ENCODE measurements at regions not wholly inside any gene's neighbourhood (a gene's known extent, or its start where the extent isn't known, plus 50 kb on each side); places are given as distances from the start of the nearest gene placed in this dataset.
"Not testable (repeated sequence)": the region's sequence is repeated elsewhere in the genome, so short reads cannot be mapped to it uniquely, and the experiment has no call there.

DNA sequence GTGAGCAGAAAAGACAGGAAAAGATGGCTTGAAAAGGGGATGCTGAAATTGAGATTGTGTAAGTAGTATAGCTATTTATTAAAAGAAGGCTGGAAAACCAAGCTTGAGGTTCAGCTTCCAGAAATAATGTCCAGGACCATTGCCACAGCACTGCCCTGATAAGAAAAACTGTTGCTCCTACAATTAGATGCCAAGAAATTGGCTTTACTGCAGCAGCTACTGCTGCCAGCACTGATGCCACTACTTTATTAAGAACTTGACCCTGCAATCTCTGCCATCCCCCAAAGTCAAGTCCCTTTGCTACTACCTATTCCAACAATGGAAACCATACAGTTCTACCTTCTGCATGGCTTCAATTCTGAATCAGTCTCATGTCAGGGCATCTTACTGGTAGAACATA, 130.0 kb upstream of the VAMP7 start:
- no peak overlapping the region for H3K27ac Mint-ChIP-seq
- H3K4me3 Mint-ChIP-seq = no peak overlapping the region
- no peaks in the 10 kb centered on the region for H3K4me1 Mint-ChIP-seq (ENCODE audit: low read depth in 2 of 2)
- H3K9me3 Mint-ChIP-seq = peaks cover 0 to 3% of the 10 kb centered on the region in 2 donors
- no peaks in the 10 kb centered on the region for H3K27me3 Mint-ChIP-seq
- DNase-seq (no peak), ATAC-seq (replicated peaks) (no peak)
- H3K36me3 Mint-ChIP-seq (ENCODE audit: insufficient read depth) = no peaks in the 10 kb centered on the region

- Mint-ChIP-seq H3K4me1 (ENCODE audit: low read depth in 2 of 2) (no peaks in the 10 kb centered on the region), H3K9me3 (peaks cover 0 to 5% of the 10 kb centered on the region in 2 donors), H3K27me3 (no peaks in the 10 kb centered on the region), H3K36me3 (ENCODE audit: insufficient read depth) (no peaks in the 10 kb centered on the region), H3K4me3 (no peak overlapping the region), H3K27ac (no peak overlapping the region)
- no peak for DNase-seq
- no peak for ATAC-seq (replicated peaks)
Observed at GRCh38 chrX:155747520-155747919, 133.6 kb upstream of the VAMP7 start.

GRCh38 chrX:155745792-155746191, 133.0 kb upstream of the TMLHE start:
- no peak for DNase-seq
- Mint-ChIP-seq H3K27ac (no peak overlapping the region), H3K9me3 (peaks cover 8 to 10% of the 10 kb centered on the region in 2 donors), H3K27me3 (peaks cover 0 to 9% of the 10 kb centered on the region in 2 donors), H3K4me1 (ENCODE audit: low read depth in 2 of 2) (no peaks in the 10 kb centered on the region), H3K4me3 (no peak overlapping the region), H3K36me3 (ENCODE audit: insufficient read depth) (no peaks in the 10 kb centered on the region)
- ATAC-seq (replicated peaks) = no peak

DNA sequence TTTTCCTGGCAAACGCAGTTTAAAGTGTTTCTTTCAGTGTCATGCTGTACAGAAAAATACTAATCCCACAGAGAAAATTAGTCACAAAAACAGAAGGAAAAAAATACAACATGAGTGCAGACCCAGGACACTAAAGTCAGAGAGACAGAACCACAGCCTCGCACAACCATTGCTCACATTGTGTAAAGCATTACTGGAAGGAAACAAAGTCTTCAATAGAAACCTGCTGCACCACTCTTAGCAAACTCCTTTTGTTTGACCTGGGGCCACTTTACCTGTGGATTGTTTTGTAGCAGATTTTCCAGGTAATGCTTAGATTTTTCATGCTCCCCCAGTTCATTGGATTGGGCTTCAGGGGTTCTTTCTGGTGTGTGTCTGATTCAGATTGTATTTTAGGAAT, 131.8 kb upstream of the TMLHE start:
- Mint-ChIP-seq H3K4me1 (ENCODE audit: low read depth in 2 of 2) (no peaks in the 10 kb centered on the region), H3K36me3 (ENCODE audit: insufficient read depth) (no peaks in the 10 kb centered on the region), H3K4me3 (no peak overlapping the region), H3K27ac (no peak overlapping the region), H3K9me3 (peaks cover 9 to 13% of the 10 kb centered on the region in 2 donors), H3K27me3 (peaks cover 0 to 11% of the 10 kb centered on the region in 2 donors)
- DNase-seq = no peak
- no peak for ATAC-seq (replicated peaks)

DNA sequence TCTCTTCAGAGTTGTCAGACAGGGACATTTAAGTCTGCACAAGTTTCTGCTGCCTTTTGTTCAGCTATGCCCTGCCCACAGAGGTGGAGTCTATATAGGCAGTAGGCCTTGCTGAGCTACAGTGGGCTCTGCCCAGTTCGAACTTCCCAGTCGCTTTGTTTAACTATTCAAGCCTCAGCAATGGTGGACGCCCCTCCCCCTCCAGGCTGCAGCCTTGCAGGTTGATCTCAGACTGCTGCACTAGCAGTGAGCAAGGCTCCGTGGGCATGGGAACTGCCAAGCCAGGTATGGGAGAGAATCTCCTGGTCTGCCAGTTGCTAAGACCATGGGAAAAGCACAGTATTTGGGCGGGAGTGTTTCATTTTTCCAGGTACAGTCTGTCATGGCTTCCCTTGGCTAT, 115.6 kb upstream of the TMLHE start:
- H3K4me3 Mint-ChIP-seq; H3K9me3 Mint-ChIP-seq; H3K36me3 Mint-ChIP-seq (ENCODE audit: insufficient read depth); DNase-seq; H3K27me3 Mint-ChIP-seq; ATAC-seq (replicated peaks); H3K27ac Mint-ChIP-seq; H3K4me1 Mint-ChIP-seq (ENCODE audit: low read depth in 2 of 2): not testable (repeated sequence)

- Mint-ChIP-seq H3K4me3 (no peak overlapping the region), H3K36me3 (ENCODE audit: insufficient read depth) (no peaks in the 10 kb centered on the region), H3K4me1 (ENCODE audit: low read depth in 2 of 2) (no peaks in the 10 kb centered on the region), H3K9me3 (peaks cover 4 to 22% of the 10 kb centered on the region in 2 donors), H3K27ac (no peak overlapping the region), H3K27me3 (no peaks in the 10 kb centered on the region)
- ATAC-seq (replicated peaks) = no peak
- DNase-seq = no peak
Observed at GRCh38 chrX:155718972-155719586, 106.3 kb upstream of the TMLHE start.

DNA sequence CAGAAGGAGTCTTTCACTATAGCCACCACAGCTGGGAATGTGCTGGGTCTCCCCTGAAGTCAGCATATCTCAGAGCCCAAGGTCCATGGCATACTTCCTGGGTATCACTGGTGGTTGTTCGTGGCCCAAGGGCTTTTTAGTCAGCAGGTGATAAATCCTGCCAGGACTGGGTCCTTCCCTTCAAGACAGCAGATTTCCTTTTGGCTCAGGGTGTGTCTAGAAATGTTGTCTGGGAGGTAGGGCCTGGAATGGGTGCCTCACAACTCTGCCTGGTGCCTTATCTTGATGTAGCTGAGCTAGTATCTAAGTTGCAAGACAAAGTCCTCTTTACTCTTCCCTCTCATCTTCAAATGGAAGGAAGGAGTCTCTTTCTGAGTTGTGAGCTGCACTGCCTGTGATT, 102.4 kb upstream of the TMLHE start:
- H3K36me3 Mint-ChIP-seq (ENCODE audit: insufficient read depth) = no peaks in the 10 kb centered on the region
- no peak for ATAC-seq (replicated peaks)
- H3K4me1 Mint-ChIP-seq (ENCODE audit: low read depth in 2 of 2) = no peaks in the 10 kb centered on the region
- DNase-seq = no peak
- peaks cover 12 to 26% of the 10 kb centered on the region in 2 donors for H3K9me3 Mint-ChIP-seq
- no peak overlapping the region for H3K27ac Mint-ChIP-seq
- no peaks in the 10 kb centered on the region for H3K27me3 Mint-ChIP-seq
- no peak overlapping the region for H3K4me3 Mint-ChIP-seq

DNA sequence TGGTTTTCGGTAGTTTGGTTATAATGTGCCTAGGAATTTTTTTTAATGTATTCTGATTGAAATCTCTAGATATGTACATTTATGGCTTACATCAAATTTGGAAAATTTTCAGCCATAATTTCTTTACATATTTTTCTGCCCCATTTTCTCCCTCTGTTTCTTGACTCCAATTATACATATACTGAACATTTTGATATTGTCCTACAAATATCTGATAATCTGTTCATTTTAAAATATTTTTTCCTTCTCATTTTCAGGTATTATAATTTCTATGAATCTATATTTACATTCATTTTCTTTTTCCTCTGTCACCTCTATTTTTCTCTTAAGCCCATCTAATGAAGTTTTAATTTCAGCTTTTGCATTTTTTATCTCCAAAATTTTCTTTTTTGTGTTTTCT, 82.7 kb upstream of the TMLHE start:
- H3K36me3 Mint-ChIP-seq (ENCODE audit: insufficient read depth) = no peaks in the 10 kb centered on the region

GRCh38 chrX:155694649-155695048, 81.9 kb upstream of the TMLHE start:
- Mint-ChIP-seq H3K9me3 (peaks cover 0 to 6% of the 10 kb centered on the region in 2 donors), H3K36me3 (ENCODE audit: insufficient read depth) (no peaks in the 10 kb centered on the region), H3K27ac (no peak overlapping the region), H3K4me1 (ENCODE audit: low read depth in 2 of 2) (no peaks in the 10 kb centered on the region), H3K27me3 (peaks cover 0 to 7% of the 10 kb centered on the region in 2 donors), H3K4me3 (no peak overlapping the region)
- no peak for DNase-seq
- no peak for ATAC-seq (replicated peaks)

More for the DNA sequence above, 82.7 kb upstream of the TMLHE start:
- DNase-seq = no peak
- Mint-ChIP-seq H3K27me3 (no peaks in the 10 kb centered on the region), H3K4me3 (no peak overlapping the region), H3K27ac (no peak overlapping the region), H3K4me1 (ENCODE audit: low read depth in 2 of 2) (no peaks in the 10 kb centered on the region), H3K9me3 (no peaks in the 10 kb centered on the region)
- no peak for ATAC-seq (replicated peaks)

- Mint-ChIP-seq H3K9me3 (peaks cover 0 to 7% of the 10 kb centered on the region in 2 donors), H3K4me3 (no peak overlapping the region), H3K36me3 (ENCODE audit: insufficient read depth) (no peaks in the 10 kb centered on the region), H3K27ac (no peak overlapping the region), H3K4me1 (ENCODE audit: low read depth in 2 of 2) (no peaks in the 10 kb centered on the region), H3K27me3 (no peaks in the 10 kb centered on the region)
- ATAC-seq (replicated peaks) (no peak), DNase-seq (no peak)
Observed at GRCh38 chrX:155682834-155683233, 70.1 kb upstream of the TMLHE start.

- H3K4me1 Mint-ChIP-seq (ENCODE audit: low read depth in 2 of 2) = no peaks in the 10 kb centered on the region
- peaks cover 0 to 7% of the 10 kb centered on the region in 2 donors for H3K9me3 Mint-ChIP-seq
- no peak for DNase-seq
- H3K27me3 Mint-ChIP-seq = no peaks in the 10 kb centered on the region
- no peak for ATAC-seq (replicated peaks)
- no peak overlapping the region for H3K4me3 Mint-ChIP-seq
- H3K36me3 Mint-ChIP-seq (ENCODE audit: insufficient read depth) = no peaks in the 10 kb centered on the region
- H3K27ac Mint-ChIP-seq = no peak overlapping the region
Observed at GRCh38 chrX:155679715-155680114, 67.0 kb upstream of the TMLHE start.

DNA sequence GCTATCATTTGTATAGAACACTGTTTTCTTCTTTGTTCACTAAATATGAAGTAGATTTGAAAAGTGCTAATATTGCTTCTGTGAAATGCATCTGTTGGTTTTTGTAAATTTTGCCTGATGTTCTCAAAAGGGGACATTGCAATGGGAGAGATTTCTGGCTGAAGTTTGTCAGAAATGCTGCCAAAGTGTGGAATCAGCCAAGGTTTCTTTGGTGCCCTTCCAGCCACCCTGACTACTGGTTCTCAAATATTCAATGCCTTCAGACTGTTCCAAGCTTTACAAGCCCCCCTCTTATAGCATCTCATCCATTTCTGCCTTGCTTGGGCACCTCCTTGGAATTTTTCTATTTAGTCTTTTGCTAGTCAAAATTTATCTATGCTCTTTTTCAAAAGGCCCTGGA, 60.6 kb upstream of the TMLHE start:
- Mint-ChIP-seq H3K27ac (no peak overlapping the region), H3K9me3 (no peaks in the 10 kb centered on the region), H3K4me1 (ENCODE audit: low read depth in 2 of 2) (no peaks in the 10 kb centered on the region), H3K27me3 (no peaks in the 10 kb centered on the region), H3K4me3 (no peak overlapping the region), H3K36me3 (ENCODE audit: insufficient read depth) (no peaks in the 10 kb centered on the region)
- no peak for ATAC-seq (replicated peaks)
- no peak for DNase-seq

GRCh38 chrX:155666741-155667140, 54.0 kb upstream of the TMLHE start:
- Mint-ChIP-seq H3K36me3 (ENCODE audit: insufficient read depth) (no peaks in the 10 kb centered on the region), H3K27ac (no peak overlapping the region), H3K27me3 (peaks cover 0 to 6% of the 10 kb centered on the region in 2 donors), H3K4me3 (no peak overlapping the region), H3K9me3 (no peaks in the 10 kb centered on the region), H3K4me1 (ENCODE audit: low read depth in 2 of 2) (no peaks in the 10 kb centered on the region)
- DNase-seq (no peak), ATAC-seq (replicated peaks) (no peak)
